SH-SY5Y (cell line): ENCODE measurements at regions not wholly inside any gene's neighbourhood (a gene's known extent, or its start where the extent isn't known, plus 50 kb on each side); places are given as distances from the start of the nearest gene placed in this dataset.

Experiments
- GATA2 ChIP-seq: IDR thresholded peaks from 2 replicates; pipeline ENCODE4 v1.6.1; 2011; ENCODE audit warnings: mild to moderate bottlenecking, low read depth, low read length
- GATA3 ChIP-seq: IDR thresholded peaks from 2 replicates; pipeline ENCODE4 v1.6.1; 2011; ENCODE audit warnings: low read depth, mild to moderate bottlenecking, low read length, moderate library complexity

DNA sequence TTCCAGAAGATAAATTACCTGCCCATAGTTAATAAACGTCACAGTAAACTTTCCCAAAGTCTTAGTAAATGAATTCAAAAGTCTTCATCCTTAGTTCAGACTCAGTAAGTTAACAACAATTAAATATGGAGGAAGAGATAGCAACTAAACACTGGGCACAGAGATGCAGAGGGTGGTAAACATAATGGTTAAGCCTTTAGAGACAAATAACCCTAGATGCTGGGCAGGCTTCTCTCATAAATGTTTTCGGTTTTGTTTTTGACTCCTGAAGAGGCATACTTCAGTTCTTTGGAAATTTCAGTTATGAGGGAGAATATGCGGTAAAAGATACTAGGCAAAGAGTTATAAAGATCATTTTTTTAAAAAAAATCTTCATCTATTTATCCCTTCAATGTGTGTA is 369.8 kb downstream of the FRK start:
- TF ChIP-seq GATA2 = no peak
- no peak for TF ChIP-seq GATA3
